ENCODE measurements at regions not wholly inside any gene's neighbourhood (a gene's known extent, or its start where the extent isn't known, plus 50 kb on each side); places are given as distances from the start of the nearest gene placed in this dataset.

DNA sequence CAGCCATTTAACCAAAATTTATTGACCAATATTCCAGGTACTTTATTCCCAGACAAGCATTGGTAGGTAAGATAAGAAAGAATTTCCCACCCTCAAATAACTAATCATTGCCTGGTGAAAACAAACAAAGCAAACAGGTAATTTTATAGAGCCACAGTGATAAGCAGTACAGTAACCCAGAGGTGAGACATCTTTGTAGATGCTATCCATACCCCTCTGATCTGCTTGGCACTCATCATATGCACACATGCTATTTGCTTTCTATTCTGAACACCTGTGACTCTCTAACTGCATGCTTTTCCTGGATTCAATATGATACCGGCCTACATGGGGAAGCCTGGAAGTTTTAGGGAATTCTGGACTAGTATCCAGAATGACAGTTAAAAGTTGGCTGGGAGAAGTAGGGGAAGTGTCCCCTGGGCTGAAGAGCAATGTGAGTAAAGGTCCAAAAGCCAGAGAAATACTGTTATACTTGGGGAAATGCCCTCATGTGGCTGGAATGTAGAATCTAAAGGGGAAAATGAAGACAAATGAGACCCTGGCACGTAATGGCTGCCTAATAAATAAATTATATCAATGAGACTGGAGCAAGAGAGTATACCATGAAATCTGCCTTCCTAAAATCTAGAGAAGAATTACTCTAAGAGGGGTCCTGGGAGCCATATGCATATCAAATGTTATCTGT lies 243.8 kb upstream of the ADAMTSL1 start:
- TF ChIP-seq, protein P1, sequence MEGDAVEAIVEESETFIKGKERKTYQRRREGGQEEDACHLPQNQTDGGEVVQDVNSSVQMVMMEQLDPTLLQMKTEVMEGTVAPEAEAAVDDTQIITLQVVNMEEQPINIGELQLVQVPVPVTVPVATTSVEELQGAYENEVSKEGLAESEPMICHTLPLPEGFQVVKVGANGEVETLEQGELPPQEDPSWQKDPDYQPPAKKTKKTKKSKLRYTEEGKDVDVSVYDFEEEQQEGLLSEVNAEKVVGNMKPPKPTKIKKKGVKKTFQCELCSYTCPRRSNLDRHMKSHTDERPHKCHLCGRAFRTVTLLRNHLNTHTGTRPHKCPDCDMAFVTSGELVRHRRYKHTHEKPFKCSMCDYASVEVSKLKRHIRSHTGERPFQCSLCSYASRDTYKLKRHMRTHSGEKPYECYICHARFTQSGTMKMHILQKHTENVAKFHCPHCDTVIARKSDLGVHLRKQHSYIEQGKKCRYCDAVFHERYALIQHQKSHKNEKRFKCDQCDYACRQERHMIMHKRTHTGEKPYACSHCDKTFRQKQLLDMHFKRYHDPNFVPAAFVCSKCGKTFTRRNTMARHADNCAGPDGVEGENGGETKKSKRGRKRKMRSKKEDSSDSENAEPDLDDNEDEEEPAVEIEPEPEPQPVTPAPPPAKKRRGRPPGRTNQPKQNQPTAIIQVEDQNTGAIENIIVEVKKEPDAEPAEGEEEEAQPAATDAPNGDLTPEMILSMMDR (IDR thresholded peaks at IDR 0.05; ENCODE audit: low read length) = no peak
- TF ChIP-seq EZH2phosphoT487 (IDR thresholded peaks at IDR 0.05; ENCODE audit: low read length) = no peak

Data from MM.1S (cell line).